Ovary (tissue), 7 donors: ENCODE measurements at regions not wholly inside any gene's neighbourhood (a gene's known extent, or its start where the extent isn't known, plus 50 kb on each side); places are given as distances from the start of the nearest gene placed in this dataset.

ENCODE experiments used
- DNase-seq, 5 donors: peaks; one replicate each; pipeline ENCODE4 v3.0.0-alpha.2; 2019 to 2020
- H3K27ac ChIP-seq, 2 donors: fragments of 200-600 bp; one replicate each; pipeline versions ENCODE4 v1.5.1 to v1.8.0; 2019 to 2022
- H3K27me3 ChIP-seq: fragments of 200-600 bp; one replicate; pipeline ENCODE4 v1.8.0; 2022
- H3K36me3 ChIP-seq: fragments of 200-600 bp; sonication (generic); one replicate; pipeline ENCODE4 v1.5.1; 2019
- H3K4me1 ChIP-seq: one replicate; pipeline ENCODE4 v1.8.1; 2013; ENCODE audit warnings: mild to moderate bottlenecking, moderate library complexity; ENCODE audit not compliant: insufficient read depth
- H3K4me3 ChIP-seq: fragments of 200-600 bp; sonication (generic); one replicate; pipeline ENCODE4 v1.5.1; 2017
- H3K9me3 ChIP-seq, 2 donors: fragments of 200-600 bp in 1 of 2; sonication (generic) in 1 of 2; one replicate each; pipeline versions ENCODE4 v1.5.1 to v1.8.1; 2013 to 2019; ENCODE audit warnings: mild to moderate bottlenecking in 1 of 2, moderate library complexity in 1 of 2
- EP300 ChIP-seq: sonication (generic); formaldehyde crosslinking; IDR thresholded peaks from one replicate; pipeline ENCODE4 v1.6.1; 2017; ENCODE audit warnings: antibody characterized with exemption
- POLR2A ChIP-seq: fragments of 450-650 bp; IDR thresholded peaks from one replicate; pipeline ENCODE4 v1.6.1; 2017; ENCODE audit warnings: antibody characterized with exemption, mild to moderate bottlenecking, moderate library complexity
- WGBS, 3 donors: extraction: QIAGEN DNeasy Blood & Tissue Kit in 1 of 3; methylation state at CpG; one replicate each; pipeline versions ENCODE4 v1.1.5 to v1.1.7; 2013 to 2017; 5-methylcytosine and 5-hydroxymethylcytosine counted together
- intact Hi-C, 4 donors: fragments of 100-400 bp; cut with DNase I; formaldehyde crosslinking; loops; one replicate each; pipeline versions ENCODE4 v1.11.0 to v1.15.1; 2022 to 2023
- TF ChIP-seq, protein P1 (sequence below), 3 donors: fragments of 450-650 bp in 2 of 3; fragments of 200-600 bp in 1 of 3; IDR thresholded peaks; one replicate each; pipeline versions ENCODE4 v1.5.1 to v1.8.0; 2016 to 2022; ENCODE audit warnings: antibody characterized with exemption in 3 of 3, mild to moderate bottlenecking in 1 of 3
- donor health status: DM: no; HTN: no; CAD: no; lungs with moderate emphysema.
- donor health status: DM: no; HTN: no; CAD: no.
- donor health status: Bipolar disorder and iron deficiency.
- donor health status: DM: no; HTN: no; CAD: no.
- donor health status: DM: yes; HTN: yes; CAD: no.

DNA sequence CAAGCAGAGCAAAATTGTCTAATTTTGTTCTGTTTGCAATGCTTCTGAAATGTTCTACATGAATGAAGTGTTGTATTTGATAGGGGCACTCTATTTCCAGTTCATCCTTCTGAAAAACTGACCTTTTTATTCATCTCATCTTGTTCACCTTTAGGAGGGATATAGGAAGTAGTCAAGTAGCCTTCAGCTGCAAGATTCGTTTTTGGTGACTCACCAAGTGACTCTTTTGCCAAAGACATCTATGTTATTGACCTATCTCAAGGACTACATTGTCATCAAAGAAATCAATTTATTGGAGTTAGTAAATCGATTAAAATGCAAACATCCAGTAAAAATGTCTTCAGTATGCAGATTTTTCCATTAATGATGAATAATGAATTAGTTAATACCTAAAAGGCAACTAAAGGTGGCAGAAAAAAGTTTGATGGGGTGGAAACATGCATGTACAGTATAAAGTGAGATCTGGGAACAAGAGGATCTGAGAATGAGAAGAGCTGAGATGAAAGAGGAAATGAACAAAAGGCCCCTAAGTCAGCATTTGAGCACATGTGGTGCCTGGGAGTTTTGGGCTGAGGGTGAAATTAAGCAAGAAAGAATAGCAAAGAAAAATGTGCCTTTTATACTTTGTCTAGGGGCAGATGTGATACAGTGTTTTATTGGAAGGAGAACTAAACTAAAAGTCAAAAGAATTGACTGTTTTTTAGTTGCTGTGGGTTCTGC is 255.1 kb upstream of the LINC00305 start:
- WGBS, 3 donors: 76 to 88% (median 86%) methylated on average over 2 of the region's 2 CpGs

DNA sequence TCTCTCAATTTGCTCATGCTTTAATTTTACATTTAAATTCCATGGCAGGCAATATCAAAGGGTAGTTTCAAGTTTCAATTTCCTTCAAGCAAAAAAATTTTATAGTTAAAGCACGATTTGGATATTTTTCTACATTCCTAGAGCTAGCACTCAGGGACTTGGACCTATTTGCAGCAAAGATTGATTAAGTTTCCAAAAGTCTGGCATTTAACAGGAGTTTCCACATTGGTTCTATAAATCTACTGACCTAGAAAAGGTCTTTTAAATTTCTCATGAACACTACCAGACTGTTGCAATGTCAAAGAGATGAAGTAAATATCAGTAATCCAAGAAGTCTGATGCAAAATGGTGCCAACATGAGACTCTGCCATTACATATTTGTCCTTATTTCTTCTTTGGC is 253.7 kb upstream of the LINC00305 start:
- no peak for DNase-seq
- Histone ChIP-seq H3K4me3 (no peak overlapping the region), H3K27me3 (no peaks in the 10 kb centered on the region), H3K9me3 (no peaks in the 10 kb centered on the region), H3K27ac (no peak overlapping the region), H3K4me1 (no peaks in the 10 kb centered on the region), H3K36me3 (no peaks in the 10 kb centered on the region)
- 15 to 24% (median 19%) methylated on average over 1 of the region's 1 CpG for WGBS, 3 donors
- intact Hi-C loops: no loop called here
- TF ChIP-seq, protein P1, sequence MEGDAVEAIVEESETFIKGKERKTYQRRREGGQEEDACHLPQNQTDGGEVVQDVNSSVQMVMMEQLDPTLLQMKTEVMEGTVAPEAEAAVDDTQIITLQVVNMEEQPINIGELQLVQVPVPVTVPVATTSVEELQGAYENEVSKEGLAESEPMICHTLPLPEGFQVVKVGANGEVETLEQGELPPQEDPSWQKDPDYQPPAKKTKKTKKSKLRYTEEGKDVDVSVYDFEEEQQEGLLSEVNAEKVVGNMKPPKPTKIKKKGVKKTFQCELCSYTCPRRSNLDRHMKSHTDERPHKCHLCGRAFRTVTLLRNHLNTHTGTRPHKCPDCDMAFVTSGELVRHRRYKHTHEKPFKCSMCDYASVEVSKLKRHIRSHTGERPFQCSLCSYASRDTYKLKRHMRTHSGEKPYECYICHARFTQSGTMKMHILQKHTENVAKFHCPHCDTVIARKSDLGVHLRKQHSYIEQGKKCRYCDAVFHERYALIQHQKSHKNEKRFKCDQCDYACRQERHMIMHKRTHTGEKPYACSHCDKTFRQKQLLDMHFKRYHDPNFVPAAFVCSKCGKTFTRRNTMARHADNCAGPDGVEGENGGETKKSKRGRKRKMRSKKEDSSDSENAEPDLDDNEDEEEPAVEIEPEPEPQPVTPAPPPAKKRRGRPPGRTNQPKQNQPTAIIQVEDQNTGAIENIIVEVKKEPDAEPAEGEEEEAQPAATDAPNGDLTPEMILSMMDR (IDR thresholded peaks at IDR 0.05): no peak
- TF ChIP-seq EP300 (no peak), POLR2A (no peak)

More for the DNA sequence above, 255.1 kb upstream of the LINC00305 start:
- Histone ChIP-seq H3K9me3 (no peaks in the 10 kb centered on the region), H3K4me3 (no peak overlapping the region), H3K36me3 (no peaks in the 10 kb centered on the region), H3K27me3 (no peaks in the 10 kb centered on the region), H3K27ac (no peak overlapping the region), H3K4me1 (no peaks in the 10 kb centered on the region)
- TF ChIP-seq POLR2A (no peak), EP300 (no peak)
- TF ChIP-seq, protein P1 (IDR thresholded peaks at IDR 0.05): no peak
- DNase-seq: no peak
- intact Hi-C loops: no loop called here

DNA sequence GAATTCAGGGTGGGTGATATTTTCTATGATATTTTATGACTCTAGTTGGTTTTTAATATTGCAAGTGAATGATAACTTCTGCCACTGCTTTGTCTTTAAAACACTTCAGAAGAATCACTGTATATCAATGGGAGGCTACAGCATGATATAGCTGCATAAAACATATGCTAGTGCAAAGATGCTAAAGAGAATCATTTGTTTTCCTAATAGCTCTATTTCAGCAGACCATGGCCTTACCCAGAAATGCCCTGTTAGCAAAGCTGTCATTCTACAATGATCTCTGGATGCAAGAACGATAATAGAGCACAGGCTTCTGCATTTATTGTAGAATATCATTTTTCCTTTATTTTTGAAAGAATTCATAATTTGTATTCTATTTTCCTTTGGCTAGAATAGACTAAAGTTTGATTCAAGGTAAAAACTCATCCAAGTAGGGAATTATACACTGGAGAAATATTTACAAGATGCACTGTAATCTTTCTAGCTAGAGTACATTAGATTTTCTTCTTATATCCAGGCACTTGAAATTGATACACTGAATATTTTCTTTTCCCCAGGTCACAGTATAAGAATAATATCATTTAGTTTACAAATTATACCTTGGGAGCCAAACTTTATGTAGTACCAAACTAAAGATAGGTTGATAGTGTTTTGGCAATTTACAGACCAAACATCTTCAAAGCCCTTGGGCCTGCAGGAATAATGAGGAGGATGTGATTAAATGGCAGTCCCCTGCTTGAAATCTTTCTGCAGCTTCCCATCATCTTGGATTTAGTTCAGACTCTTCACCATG is 252.6 kb upstream of the LINC00305 start:
- 81 to 85% (median 84%) methylated on average over 1 of the region's 1 CpG for WGBS, 3 donors
- Histone ChIP-seq H3K27ac (no peak overlapping the region), H3K27me3 (no peaks in the 10 kb centered on the region), H3K4me3 (no peak overlapping the region), H3K4me1 (no peaks in the 10 kb centered on the region), H3K36me3 (no peaks in the 10 kb centered on the region), H3K9me3 (no peaks in the 10 kb centered on the region)
- intact Hi-C loops: no loop called here
- TF ChIP-seq, protein P1 (IDR thresholded peaks at IDR 0.05): no peak
- TF ChIP-seq EP300: no peak
- TF ChIP-seq POLR2A: no peak
- DNase-seq: no peak

DNA sequence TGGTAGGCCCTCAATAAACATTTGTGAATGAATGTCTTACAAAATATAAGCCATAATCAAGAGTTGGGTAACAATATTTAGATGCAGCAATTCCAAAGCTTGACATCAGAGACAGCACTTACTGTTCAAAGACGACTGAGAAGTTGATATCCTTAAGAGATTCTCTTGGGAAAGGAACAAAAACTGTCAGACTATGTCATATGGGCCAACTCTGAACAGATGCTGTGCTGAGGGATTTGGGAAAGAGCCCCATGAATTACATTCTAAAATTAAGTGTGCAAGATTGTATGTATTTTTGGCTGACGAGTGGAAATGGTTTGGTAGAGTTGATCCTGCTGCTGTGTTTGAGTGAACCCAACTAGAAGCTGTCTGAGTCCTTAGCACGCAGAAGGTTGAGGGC is 250.7 kb upstream of the LINC00305 start:
- WGBS, 3 donors: 81 to 92% (median 83%) methylated on average over 3 of the region's 3 CpGs
- DNase-seq: no peak
- H3K9me3 ChIP-seq: no peaks in the 10 kb centered on the region
- H3K27me3 ChIP-seq: no peaks in the 10 kb centered on the region
- no peak for TF ChIP-seq EP300
- TF ChIP-seq, protein P1 (IDR thresholded peaks at IDR 0.05): no peak
- TF ChIP-seq POLR2A: no peak
- H3K4me1 ChIP-seq: no peaks in the 10 kb centered on the region
- no peak overlapping the region for H3K27ac ChIP-seq
- H3K4me3 ChIP-seq: no peak overlapping the region
- H3K36me3 ChIP-seq: no peaks in the 10 kb centered on the region
- intact Hi-C loops: loop anchor here in 1 of 4 donors (5.0 kb wide), 1 partner anchor 1658 kb away; no protein-coding TSS in a partner anchor
